ENCODE measurements at regions not wholly inside any gene's neighbourhood (a gene's known extent, or its start where the extent isn't known, plus 50 kb on each side); places are given as distances from the start of the nearest gene placed in this dataset.

DNA sequence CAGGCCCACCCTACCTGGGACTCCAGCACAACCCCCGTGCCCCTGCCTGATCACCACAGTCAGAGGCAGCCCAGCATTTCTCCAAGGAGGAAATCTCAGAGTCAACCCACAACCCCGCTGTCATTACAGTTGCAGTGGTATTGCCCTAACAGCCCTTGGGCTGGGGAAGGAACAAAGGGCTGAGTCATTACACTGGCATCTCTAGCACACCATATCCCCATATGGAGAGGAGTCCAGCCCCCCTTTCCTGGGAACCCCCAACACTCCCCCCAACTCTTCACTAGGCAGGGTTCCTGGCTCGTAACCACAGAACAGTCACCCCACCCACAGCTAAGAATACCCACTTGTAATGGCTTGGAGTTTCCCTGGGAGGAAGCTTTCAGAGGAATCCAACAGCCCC, 149.4 kb upstream of the OGFRL1 start:
- no peak for DNase-seq (ENCODE audit: low read depth, low spot score)
- Histone ChIP-seq H3K9me3 (ENCODE audit: control insufficient read depth, insufficient read depth, low read length) (no peaks in the 10 kb centered on the region), H3K4me3 (ENCODE audit: low read length) (no peak overlapping the region), H3K4me1 (ENCODE audit: control insufficient read depth, insufficient read depth, low read length) (no peaks in the 10 kb centered on the region), H3K36me3 (ENCODE audit: control insufficient read depth, insufficient read depth, low read length) (no peaks in the 10 kb centered on the region), H3K27ac (ENCODE audit: low read length) (no peak overlapping the region), H3K27me3 (ENCODE audit: control insufficient read depth, insufficient read depth, low read length) (no peaks in the 10 kb centered on the region)
- no CpG with 5 or more reads among the region's 3 CpGs for WGBS (ENCODE audit: insufficient coverage, insufficient read length)

DNA sequence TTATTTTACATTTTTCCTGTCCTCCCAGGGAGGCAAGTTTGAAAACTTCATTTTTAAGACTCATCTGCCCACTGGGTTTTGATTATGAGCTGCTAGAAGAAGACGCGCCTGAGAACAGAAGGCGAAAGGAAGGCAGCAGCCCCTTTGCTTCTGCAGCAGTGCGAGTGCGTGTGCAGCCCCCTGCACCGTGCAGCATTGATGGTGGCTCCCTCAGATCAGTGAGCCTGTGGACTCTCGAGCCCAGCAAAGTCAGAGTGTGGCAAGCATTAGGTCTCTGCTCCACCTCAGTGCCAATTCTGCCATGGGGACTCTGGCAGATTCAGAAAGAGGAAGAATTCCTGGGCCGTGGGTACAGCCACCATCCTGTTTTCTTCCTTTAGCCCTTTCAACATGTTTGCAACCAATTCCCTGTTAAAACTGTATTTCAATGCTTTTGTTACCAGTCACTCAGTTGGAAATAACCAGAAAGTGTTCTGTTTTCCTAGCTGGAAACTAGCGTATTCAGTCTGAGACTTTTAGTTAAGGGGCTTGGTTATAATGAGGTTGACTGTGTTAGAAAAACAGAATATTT, 134.8 kb upstream of the OGFRL1 start:
- H3K9me3 ChIP-seq (ENCODE audit: control insufficient read depth, insufficient read depth, low read length): no peaks in the 10 kb centered on the region
- no CpG with 5 or more reads among the region's 9 CpGs for WGBS (ENCODE audit: insufficient coverage, insufficient read length)
- H3K27me3 ChIP-seq (ENCODE audit: control insufficient read depth, insufficient read depth, low read length): no peaks in the 10 kb centered on the region
- peaks cover 3% of the 10 kb centered on the region; the same call in 1 of the 2 replicates for H3K4me1 ChIP-seq (ENCODE audit: control insufficient read depth, insufficient read depth, low read length)
- DNase-seq (ENCODE audit: low read depth, low spot score): no peak
- H3K36me3 ChIP-seq (ENCODE audit: control insufficient read depth, insufficient read depth, low read length): no peaks in the 10 kb centered on the region
- H3K4me3 ChIP-seq (ENCODE audit: low read length): no peak overlapping the region
- H3K27ac ChIP-seq (ENCODE audit: low read length): no peak overlapping the region

- H3K36me3 ChIP-seq (ENCODE audit: control insufficient read depth, insufficient read depth, low read length): no peaks in the 10 kb centered on the region
- no peaks in the 10 kb centered on the region for H3K27me3 ChIP-seq (ENCODE audit: control insufficient read depth, insufficient read depth, low read length)
- H3K27ac ChIP-seq (ENCODE audit: low read length): no peak overlapping the region
Observed at GRCh38 chr6:71157345-71157744, 131.3 kb upstream of the OGFRL1 start.

DNA sequence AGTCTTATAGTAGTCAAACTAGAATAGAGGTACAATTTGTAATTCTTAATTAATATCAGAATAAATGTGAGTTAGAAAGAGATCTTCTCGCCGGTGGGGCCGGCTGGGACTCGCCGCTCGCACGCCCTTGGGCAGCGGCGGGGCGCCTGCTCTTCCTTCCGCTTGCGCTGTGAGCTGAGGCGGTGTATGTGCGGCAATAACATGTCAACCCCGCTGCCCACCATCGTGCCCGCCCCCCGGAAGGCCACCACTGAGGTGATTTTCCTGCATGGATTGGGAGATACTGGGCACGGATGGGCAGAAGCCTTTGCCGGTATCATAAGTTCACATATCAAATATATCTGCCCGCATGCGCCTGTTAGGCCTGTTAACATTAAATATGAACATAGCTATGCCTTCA, 123.7 kb upstream of the OGFRL1 start:
- H3K4me1 ChIP-seq (ENCODE audit: control insufficient read depth, insufficient read depth, low read length): no peaks in the 10 kb centered on the region
- H3K36me3 ChIP-seq (ENCODE audit: control insufficient read depth, insufficient read depth, low read length): no peaks in the 10 kb centered on the region
- H3K4me3 ChIP-seq (ENCODE audit: low read length): no peak overlapping the region
- DNase-seq (ENCODE audit: low read depth, low spot score): no peak
- no peaks in the 10 kb centered on the region for H3K9me3 ChIP-seq (ENCODE audit: control insufficient read depth, insufficient read depth, low read length)
- H3K27ac ChIP-seq (ENCODE audit: low read length): no peak overlapping the region
- no CpG with 5 or more reads among the region's 22 CpGs for WGBS (ENCODE audit: insufficient coverage, insufficient read length)
- H3K27me3 ChIP-seq (ENCODE audit: control insufficient read depth, insufficient read depth, low read length): no peaks in the 10 kb centered on the region

More at GRCh38 chr6:71157345-71157744, 131.3 kb upstream of the OGFRL1 start:
- H3K9me3 ChIP-seq (ENCODE audit: control insufficient read depth, insufficient read depth, low read length): no peaks in the 10 kb centered on the region
- no CpG with 5 or more reads among the region's 1 CpG for WGBS (ENCODE audit: insufficient coverage, insufficient read length)
- no peak for DNase-seq (ENCODE audit: low read depth, low spot score)
- H3K4me3 ChIP-seq (ENCODE audit: low read length): no peak overlapping the region
- peaks cover 5% of the 10 kb centered on the region; the same call in 1 of the 2 replicates for H3K4me1 ChIP-seq (ENCODE audit: control insufficient read depth, insufficient read depth, low read length)

DNA sequence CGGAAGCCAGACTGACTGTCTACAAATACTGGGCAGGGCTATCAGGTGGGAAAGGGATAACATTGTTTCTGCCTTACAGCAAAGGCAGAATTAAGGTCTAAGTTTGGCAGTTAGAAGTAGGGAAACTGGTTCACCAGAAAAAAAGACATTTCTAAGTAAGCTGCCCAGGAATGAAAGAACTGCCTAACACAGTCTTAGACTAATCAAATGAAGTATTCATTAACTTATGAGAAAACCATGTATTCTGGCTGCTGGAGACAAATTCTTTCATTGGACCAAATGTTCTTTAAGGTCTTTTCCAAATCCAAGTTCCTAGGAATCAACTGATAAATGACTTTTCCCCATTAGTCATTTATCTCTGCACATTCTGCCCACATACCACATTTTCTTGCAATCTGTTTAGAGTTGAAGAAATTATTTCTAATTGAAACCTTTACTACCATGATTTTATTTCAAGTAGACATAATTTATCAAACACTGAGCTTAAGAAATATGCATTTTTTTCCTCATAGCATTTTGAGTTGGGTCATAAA, 120.3 kb upstream of the OGFRL1 start:
- no peaks in the 10 kb centered on the region for H3K9me3 ChIP-seq (ENCODE audit: control insufficient read depth, insufficient read depth, low read length)
- DNase-seq (ENCODE audit: low read depth, low spot score): no peak
- H3K27me3 ChIP-seq (ENCODE audit: control insufficient read depth, insufficient read depth, low read length): no peaks in the 10 kb centered on the region
- H3K27ac ChIP-seq (ENCODE audit: low read length): no peak overlapping the region
- no peaks in the 10 kb centered on the region for H3K36me3 ChIP-seq (ENCODE audit: control insufficient read depth, insufficient read depth, low read length)
- H3K4me1 ChIP-seq (ENCODE audit: control insufficient read depth, insufficient read depth, low read length): no peaks in the 10 kb centered on the region
- no peak overlapping the region for H3K4me3 ChIP-seq (ENCODE audit: low read length)
- no CpG with 5 or more reads among the region's 1 CpG for WGBS (ENCODE audit: insufficient coverage, insufficient read length)

GRCh38 chr6:71171497-71172070, 117.0 kb upstream of the OGFRL1 start:
- WGBS (ENCODE audit: insufficient coverage, insufficient read length): no CpG with 5 or more reads among the region's 2 CpGs
- H3K9me3 ChIP-seq (ENCODE audit: control insufficient read depth, insufficient read depth, low read length): no peaks in the 10 kb centered on the region
- no peaks in the 10 kb centered on the region for H3K36me3 ChIP-seq (ENCODE audit: control insufficient read depth, insufficient read depth, low read length)
- no peak overlapping the region for H3K27ac ChIP-seq (ENCODE audit: low read length)
- DNase-seq (ENCODE audit: low read depth, low spot score): no peak
- H3K27me3 ChIP-seq (ENCODE audit: control insufficient read depth, insufficient read depth, low read length): no peaks in the 10 kb centered on the region
- no peak overlapping the region for H3K4me3 ChIP-seq (ENCODE audit: low read length)
- H3K4me1 ChIP-seq (ENCODE audit: control insufficient read depth, insufficient read depth, low read length): no peaks in the 10 kb centered on the region

GRCh38 chr6:71179249-71179885, 109.2 kb upstream of the OGFRL1 start:
- WGBS (ENCODE audit: insufficient coverage, insufficient read length): no CpG with 5 or more reads among the region's 5 CpGs
- H3K27ac ChIP-seq (ENCODE audit: low read length): no peak overlapping the region
- no peaks in the 10 kb centered on the region for H3K9me3 ChIP-seq (ENCODE audit: control insufficient read depth, insufficient read depth, low read length)
- no peak for DNase-seq (ENCODE audit: low read depth, low spot score)
- no peaks in the 10 kb centered on the region for H3K36me3 ChIP-seq (ENCODE audit: control insufficient read depth, insufficient read depth, low read length)
- H3K27me3 ChIP-seq (ENCODE audit: control insufficient read depth, insufficient read depth, low read length): no peaks in the 10 kb centered on the region
- H3K4me1 ChIP-seq (ENCODE audit: control insufficient read depth, insufficient read depth, low read length): no peaks in the 10 kb centered on the region; the same call in 1 of the 2 replicates
- H3K4me3 ChIP-seq (ENCODE audit: low read length): no peak overlapping the region

DNA sequence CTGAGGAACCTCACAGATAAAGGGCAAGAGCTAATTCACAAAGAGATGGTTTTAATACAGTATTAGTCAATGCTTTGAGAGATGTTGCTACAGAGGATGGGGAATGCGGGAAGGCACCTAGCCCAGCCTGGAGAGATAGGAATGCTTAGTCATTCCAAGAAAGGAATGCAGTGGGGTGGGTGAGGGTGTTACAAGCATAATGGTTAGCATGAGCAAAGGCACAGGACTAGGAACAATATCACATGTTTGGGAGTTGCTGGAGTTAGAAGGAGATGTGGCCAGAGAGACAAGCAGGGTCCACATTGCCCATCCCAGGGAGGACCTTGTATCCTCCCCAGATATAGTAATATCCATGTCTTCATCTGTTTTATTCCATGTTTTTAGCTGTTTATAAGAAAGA, 107.0 kb upstream of the OGFRL1 start:
- DNase-seq (ENCODE audit: low read depth, low spot score): peak; percentile 55
- Histone ChIP-seq H3K4me1 (ENCODE audit: control insufficient read depth, insufficient read depth, low read length) (no peaks in the 10 kb centered on the region; the same call in 1 of the 2 replicates), H3K4me3 (ENCODE audit: low read length) (no peak overlapping the region), H3K27ac (ENCODE audit: low read length) (no peak overlapping the region), H3K27me3 (ENCODE audit: control insufficient read depth, insufficient read depth, low read length) (no peaks in the 10 kb centered on the region), H3K9me3 (ENCODE audit: control insufficient read depth, insufficient read depth, low read length) (no peaks in the 10 kb centered on the region), H3K36me3 (ENCODE audit: control insufficient read depth, insufficient read depth, low read length) (no peaks in the 10 kb centered on the region)
- WGBS (ENCODE audit: insufficient coverage, insufficient read length): no CpG with 5 or more reads among the region's 1 CpG

DNA sequence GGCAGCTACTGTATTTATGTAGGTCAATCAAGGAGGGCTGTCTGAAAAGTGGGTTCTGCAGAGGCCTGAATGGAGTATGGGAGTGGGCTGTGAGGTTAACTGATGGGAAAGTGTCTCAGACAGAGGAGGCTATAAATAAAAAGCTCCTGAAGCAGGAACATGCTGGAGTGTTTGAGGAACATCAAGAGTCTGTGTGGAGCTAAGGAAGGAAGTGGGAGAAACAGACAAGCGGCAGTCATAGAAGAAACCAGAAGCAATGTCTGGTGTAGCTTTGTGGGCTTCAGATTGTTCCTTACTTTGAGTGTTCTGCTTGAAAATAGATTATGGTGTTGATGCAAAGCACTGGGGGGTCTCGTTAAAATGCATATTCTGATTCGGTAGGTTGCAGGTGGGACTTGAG, 101.5 kb upstream of the OGFRL1 start:
- H3K36me3 ChIP-seq (ENCODE audit: control insufficient read depth, insufficient read depth, low read length): no peaks in the 10 kb centered on the region
- no peak overlapping the region for H3K27ac ChIP-seq (ENCODE audit: low read length)
- H3K4me1 ChIP-seq (ENCODE audit: control insufficient read depth, insufficient read depth, low read length): no peaks in the 10 kb centered on the region
- no peak overlapping the region for H3K4me3 ChIP-seq (ENCODE audit: low read length)
- H3K27me3 ChIP-seq (ENCODE audit: control insufficient read depth, insufficient read depth, low read length): no peaks in the 10 kb centered on the region
- no peak for DNase-seq (ENCODE audit: low read depth, low spot score)
- H3K9me3 ChIP-seq (ENCODE audit: control insufficient read depth, insufficient read depth, low read length): no peaks in the 10 kb centered on the region
- no CpG with 5 or more reads among the region's 3 CpGs for WGBS (ENCODE audit: insufficient coverage, insufficient read length)

DNA sequence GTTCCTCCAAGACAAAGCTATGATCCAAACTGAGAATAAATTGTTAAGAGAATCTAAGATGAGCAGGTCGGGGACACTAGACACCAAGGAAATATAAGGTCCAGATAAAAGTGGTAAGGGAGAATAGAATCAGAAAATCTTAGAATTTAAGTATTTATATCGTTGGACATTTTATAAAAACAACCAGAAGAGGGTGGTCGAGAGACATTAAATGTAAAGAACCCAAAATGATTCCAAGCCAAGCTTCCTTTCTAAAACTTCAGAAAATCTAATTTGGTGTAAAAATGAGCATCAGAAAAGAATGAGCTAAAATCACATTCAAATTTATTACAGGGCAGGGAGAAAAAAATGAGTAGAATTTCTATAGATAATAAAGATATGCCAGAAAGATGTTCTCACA, 97.8 kb upstream of the OGFRL1 start:
- DNase-seq (ENCODE audit: low read depth, low spot score): no peak
- WGBS (ENCODE audit: insufficient coverage, insufficient read length): no CpG with 5 or more reads among the region's 3 CpGs
- no peak overlapping the region for H3K27ac ChIP-seq (ENCODE audit: low read length)
- no peaks in the 10 kb centered on the region for H3K36me3 ChIP-seq (ENCODE audit: control insufficient read depth, insufficient read depth, low read length)
- H3K4me1 ChIP-seq (ENCODE audit: control insufficient read depth, insufficient read depth, low read length): no peaks in the 10 kb centered on the region
- H3K4me3 ChIP-seq (ENCODE audit: low read length): no peak overlapping the region
- no peaks in the 10 kb centered on the region for H3K27me3 ChIP-seq (ENCODE audit: control insufficient read depth, insufficient read depth, low read length)
- H3K9me3 ChIP-seq (ENCODE audit: control insufficient read depth, insufficient read depth, low read length): no peaks in the 10 kb centered on the region

Measured in iPS DF 6.9 (cell line).